Ovary (tissue), 3 donors: ENCODE measurements at regions not wholly inside any gene's neighbourhood (a gene's known extent, or its start where the extent isn't known, plus 50 kb on each side); places are given as distances from the start of the nearest gene placed in this dataset.

Experiments used
- CTCF ChIP-seq, 3 donors: fragments of 450-650 bp in 2 of 3; fragments of 200-600 bp in 1 of 3; IDR thresholded peaks; one replicate each; pipeline versions ENCODE4 v1.5.1 to v1.8.0; 2016 to 2022; ENCODE audit warnings: antibody characterized with exemption in 3 of 3, mild to moderate bottlenecking in 1 of 3
- EP300 ChIP-seq: sonication (generic); formaldehyde crosslinking; IDR thresholded peaks from one replicate; pipeline ENCODE4 v1.6.1; 2017; ENCODE audit warnings: antibody characterized with exemption
- donor health status: DM: no; HTN: no; CAD: no.

- TF ChIP-seq CTCF (IDR thresholded peaks at IDR 0.05) = no peak
- no peak for TF ChIP-seq EP300
Measured at GRCh38 chr3:145387211-145387610, 773.8 kb downstream of the PLOD2 start.
